SK-N-DZ (cell line): ENCODE measurements at regions not wholly inside any gene's neighbourhood (a gene's known extent, or its start where the extent isn't known, plus 50 kb on each side); places are given as distances from the start of the nearest gene placed in this dataset.
"Not testable (repeated sequence)": the region's sequence is repeated elsewhere in the genome, so short reads cannot be mapped to it uniquely, and the experiment has no call there.

Experiments used
- DNase-seq: peaks from one replicate; pipeline ENCODE4 v3.0.0-alpha.2; 2015; ENCODE audit warnings: low spot score

GRCh38 chr4:137405833-137406232 lies 126.5 kb downstream of the PCDH18 start:
- not testable (repeated sequence) for DNase-seq

GRCh38 chr4:137394018-137394417 lies 138.3 kb downstream of the PCDH18 start:
- DNase-seq: no peak

GRCh38 chr4:137393044-137393443 lies 139.2 kb downstream of the PCDH18 start:
- DNase-seq: peak; percentile 19

- no peak for DNase-seq
Measured at GRCh38 chr4:137390707-137391106, 141.6 kb downstream of the PCDH18 start.

- no peak for DNase-seq
Measured at GRCh38 chr4:137389911-137390520, 142.3 kb downstream of the PCDH18 start.

- no peak for DNase-seq
Measured at GRCh38 chr4:137387924-137388323, 144.4 kb downstream of the PCDH18 start.

- DNase-seq: no peak
Measured at GRCh38 chr4:137384476-137384875, 147.8 kb downstream of the PCDH18 start.

GRCh38 chr4:137378821-137379220 lies 153.5 kb downstream of the PCDH18 start:
- DNase-seq: no peak

- no peak for DNase-seq
Measured at GRCh38 chr4:137378393-137378792, 153.9 kb downstream of the PCDH18 start.

- no peak for DNase-seq
Measured at GRCh38 chr4:137376312-137376711, 156.0 kb downstream of the PCDH18 start.

- no peak for DNase-seq
Measured at GRCh38 chr4:137375111-137375850, 157.0 kb downstream of the PCDH18 start.

GRCh38 chr4:137370679-137371078 lies 161.6 kb downstream of the PCDH18 start:
- DNase-seq: no peak

- no peak for DNase-seq
Measured at GRCh38 chr4:137370206-137370633, 162.1 kb downstream of the PCDH18 start.

- DNase-seq: no peak
Measured at GRCh38 chr4:137367620-137368019, 164.7 kb downstream of the PCDH18 start.

GRCh38 chr4:137363496-137363895 lies 168.8 kb downstream of the PCDH18 start:
- no peak for DNase-seq

GRCh38 chr4:137361756-137362470 lies 170.4 kb downstream of the PCDH18 start:
- no peak for DNase-seq

GRCh38 chr4:137360761-137361160 lies 171.5 kb downstream of the PCDH18 start:
- no peak for DNase-seq

- DNase-seq: no peak
Measured at GRCh38 chr4:137359691-137360315, 172.5 kb downstream of the PCDH18 start.

GRCh38 chr4:137354562-137354961 lies 177.7 kb downstream of the PCDH18 start:
- DNase-seq: not testable (repeated sequence)

- no peak for DNase-seq
Measured at GRCh38 chr4:137347371-137347770, 184.9 kb downstream of the PCDH18 start.

GRCh38 chr4:137345597-137345996 lies 186.7 kb downstream of the PCDH18 start:
- DNase-seq: no peak

GRCh38 chr4:137343221-137343620 lies 189.1 kb downstream of the PCDH18 start:
- DNase-seq: no peak
